Liver (tissue), 3 donors: ENCODE measurements at regions not wholly inside any gene's neighbourhood (a gene's known extent, or its start where the extent isn't known, plus 50 kb on each side); places are given as distances from the start of the nearest gene placed in this dataset.

Source experiments
- EGR1 ChIP-seq, 2 donors: IDR thresholded peaks; 2 replicates each; pipeline ENCODE4 v1.6.1; 2016 to 2018; ENCODE audit warnings: antibody characterized with exemption in 2 of 2, low read depth in 2 of 2
- FOXA1 ChIP-seq: IDR thresholded peaks from 2 replicates; pipeline ENCODE4 v1.6.1; 2016; ENCODE audit warnings: antibody characterized with exemption
- JUND ChIP-seq, 2 donors: IDR thresholded peaks; 2 replicates each; pipeline ENCODE4 v1.6.1; 2016; ENCODE audit warnings: antibody characterized with exemption in 2 of 2
- MAX ChIP-seq: IDR thresholded peaks from 2 replicates; pipeline ENCODE4 v1.6.1; 2016; ENCODE audit warnings: antibody characterized with exemption
- RAD21 ChIP-seq, 2 donors: IDR thresholded peaks; 2 replicates each; pipeline ENCODE4 v1.6.1; 2016; ENCODE audit warnings: antibody characterized with exemption in 2 of 2, mild to moderate bottlenecking in 2 of 2
- RXRA ChIP-seq, 2 donors: IDR thresholded peaks; 2 replicates each; pipeline ENCODE4 v1.6.1; 2017 to 2018; ENCODE audit warnings: antibody characterized with exemption in 2 of 2, mild to moderate bottlenecking in 1 of 2
- SP1 ChIP-seq: IDR thresholded peaks from 2 replicates; pipeline ENCODE4 v1.6.1; 2018; ENCODE audit warnings: antibody characterized with exemption, mild to moderate bottlenecking
- YY1 ChIP-seq: IDR thresholded peaks from 2 replicates; pipeline ENCODE4 v1.6.1; 2016; ENCODE audit warnings: antibody characterized with exemption, mild to moderate bottlenecking
- TF ChIP-seq, protein P1 (sequence below): fragments of 150-350 bp; IDR thresholded peaks from 2 replicates; pipeline ENCODE4 v1.5.1; 2017; ENCODE audit warnings: improper control_type of control experiment, low read depth, low read length; ENCODE audit not compliant: missing input control
- TF ChIP-seq, protein P2 (sequence below): IDR thresholded peaks from 2 replicates; pipeline ENCODE4 v1.6.1; 2016; ENCODE audit warnings: antibody characterized with exemption
- TF ChIP-seq, protein P3 (sequence below): IDR thresholded peaks from 2 replicates; pipeline ENCODE4 v1.6.1; 2016; ENCODE audit warnings: antibody characterized with exemption, mild to moderate bottlenecking
- donor health status: healthy.
- donor health status: healthy.

- TF ChIP-seq JUND (IDR thresholded peaks at IDR 0.05) (no peak), RAD21 (IDR thresholded peaks at IDR 0.05) (no peak), EGR1 (IDR thresholded peaks at IDR 0.05; ENCODE audit: low read depth in 2 of 2) (no peak), FOXA1 (no peak), YY1 (no peak), SP1 (no peak), RXRA (IDR thresholded peaks at IDR 0.05) (no peak), MAX (no peak)
- TF ChIP-seq, protein P1, sequence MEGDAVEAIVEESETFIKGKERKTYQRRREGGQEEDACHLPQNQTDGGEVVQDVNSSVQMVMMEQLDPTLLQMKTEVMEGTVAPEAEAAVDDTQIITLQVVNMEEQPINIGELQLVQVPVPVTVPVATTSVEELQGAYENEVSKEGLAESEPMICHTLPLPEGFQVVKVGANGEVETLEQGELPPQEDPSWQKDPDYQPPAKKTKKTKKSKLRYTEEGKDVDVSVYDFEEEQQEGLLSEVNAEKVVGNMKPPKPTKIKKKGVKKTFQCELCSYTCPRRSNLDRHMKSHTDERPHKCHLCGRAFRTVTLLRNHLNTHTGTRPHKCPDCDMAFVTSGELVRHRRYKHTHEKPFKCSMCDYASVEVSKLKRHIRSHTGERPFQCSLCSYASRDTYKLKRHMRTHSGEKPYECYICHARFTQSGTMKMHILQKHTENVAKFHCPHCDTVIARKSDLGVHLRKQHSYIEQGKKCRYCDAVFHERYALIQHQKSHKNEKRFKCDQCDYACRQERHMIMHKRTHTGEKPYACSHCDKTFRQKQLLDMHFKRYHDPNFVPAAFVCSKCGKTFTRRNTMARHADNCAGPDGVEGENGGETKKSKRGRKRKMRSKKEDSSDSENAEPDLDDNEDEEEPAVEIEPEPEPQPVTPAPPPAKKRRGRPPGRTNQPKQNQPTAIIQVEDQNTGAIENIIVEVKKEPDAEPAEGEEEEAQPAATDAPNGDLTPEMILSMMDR: no peak
- TF ChIP-seq, protein P2, sequence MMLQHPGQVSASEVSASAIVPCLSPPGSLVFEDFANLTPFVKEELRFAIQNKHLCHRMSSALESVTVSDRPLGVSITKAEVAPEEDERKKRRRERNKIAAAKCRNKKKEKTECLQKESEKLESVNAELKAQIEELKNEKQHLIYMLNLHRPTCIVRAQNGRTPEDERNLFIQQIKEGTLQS: no peak
- TF ChIP-seq, protein P3, sequence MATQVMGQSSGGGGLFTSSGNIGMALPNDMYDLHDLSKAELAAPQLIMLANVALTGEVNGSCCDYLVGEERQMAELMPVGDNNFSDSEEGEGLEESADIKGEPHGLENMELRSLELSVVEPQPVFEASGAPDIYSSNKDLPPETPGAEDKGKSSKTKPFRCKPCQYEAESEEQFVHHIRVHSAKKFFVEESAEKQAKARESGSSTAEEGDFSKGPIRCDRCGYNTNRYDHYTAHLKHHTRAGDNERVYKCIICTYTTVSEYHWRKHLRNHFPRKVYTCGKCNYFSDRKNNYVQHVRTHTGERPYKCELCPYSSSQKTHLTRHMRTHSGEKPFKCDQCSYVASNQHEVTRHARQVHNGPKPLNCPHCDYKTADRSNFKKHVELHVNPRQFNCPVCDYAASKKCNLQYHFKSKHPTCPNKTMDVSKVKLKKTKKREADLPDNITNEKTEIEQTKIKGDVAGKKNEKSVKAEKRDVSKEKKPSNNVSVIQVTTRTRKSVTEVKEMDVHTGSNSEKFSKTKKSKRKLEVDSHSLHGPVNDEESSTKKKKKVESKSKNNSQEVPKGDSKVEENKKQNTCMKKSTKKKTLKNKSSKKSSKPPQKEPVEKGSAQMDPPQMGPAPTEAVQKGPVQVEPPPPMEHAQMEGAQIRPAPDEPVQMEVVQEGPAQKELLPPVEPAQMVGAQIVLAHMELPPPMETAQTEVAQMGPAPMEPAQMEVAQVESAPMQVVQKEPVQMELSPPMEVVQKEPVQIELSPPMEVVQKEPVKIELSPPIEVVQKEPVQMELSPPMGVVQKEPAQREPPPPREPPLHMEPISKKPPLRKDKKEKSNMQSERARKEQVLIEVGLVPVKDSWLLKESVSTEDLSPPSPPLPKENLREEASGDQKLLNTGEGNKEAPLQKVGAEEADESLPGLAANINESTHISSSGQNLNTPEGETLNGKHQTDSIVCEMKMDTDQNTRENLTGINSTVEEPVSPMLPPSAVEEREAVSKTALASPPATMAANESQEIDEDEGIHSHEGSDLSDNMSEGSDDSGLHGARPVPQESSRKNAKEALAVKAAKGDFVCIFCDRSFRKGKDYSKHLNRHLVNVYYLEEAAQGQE: no peak
These were observed 932.1 kb upstream of the SLIT2 start for GRCh38 chr4:19319607-19320006.
